ENCODE measurements at regions not wholly inside any gene's neighbourhood (a gene's known extent, or its start where the extent isn't known, plus 50 kb on each side); places are given as distances from the start of the nearest gene placed in this dataset.

DNA sequence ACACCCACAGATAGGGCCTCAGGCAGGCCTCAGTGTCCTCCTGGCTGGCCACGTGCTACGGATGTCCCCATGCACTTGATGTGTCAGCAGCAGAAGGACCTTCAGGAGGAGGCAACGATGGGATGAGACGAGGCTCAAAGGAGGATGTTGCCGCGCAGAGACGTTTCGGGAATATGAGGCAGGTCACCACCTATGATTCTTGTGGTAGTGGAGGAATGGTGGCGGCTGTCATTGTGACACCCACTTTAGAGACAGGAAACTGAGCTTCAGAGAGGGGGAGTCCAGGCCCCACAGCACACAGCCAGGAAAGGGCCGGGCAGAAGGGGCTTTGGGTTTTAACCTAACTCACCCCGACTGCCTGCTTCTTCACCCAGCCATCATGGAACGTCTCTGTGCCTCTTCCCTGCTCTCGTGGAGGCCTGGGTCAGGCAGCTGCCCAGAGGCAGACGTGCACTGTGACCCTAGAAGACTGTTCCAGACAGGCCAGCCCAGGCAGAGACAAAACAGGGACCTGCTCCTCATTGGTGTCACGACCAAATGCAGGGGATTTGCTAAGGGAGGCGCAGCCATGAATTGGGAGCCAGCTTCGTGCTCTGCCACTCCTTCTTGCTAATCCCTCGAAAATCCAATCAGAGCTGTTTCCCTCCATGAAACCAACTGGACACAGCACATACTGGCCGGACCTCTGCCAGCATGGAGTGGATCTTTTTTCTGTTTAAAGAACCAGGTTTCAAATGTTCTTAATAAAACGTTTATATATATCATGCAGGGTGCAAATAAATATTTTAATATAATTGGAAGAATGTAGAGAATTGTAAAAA, 169.2 kb downstream of the ASB1 start:
- peak overlapping the region; percentile 94 for H3K27ac ChIP-seq (ENCODE audit: low read length)
- no peaks in the 10 kb centered on the region for H3K9me3 ChIP-seq (ENCODE audit: control insufficient read depth in 2 of 2, low read length in 2 of 2)
- H3K4me1 ChIP-seq (ENCODE audit: control insufficient read depth, insufficient read depth, low read length), result peaks cover 40% of the 10 kb centered on the region
- peak overlapping the region in 1 of 2 donors; percentile 62 for H3K9ac ChIP-seq (ENCODE audit: low read length in 2 of 2)
- H3K4me3 ChIP-seq (ENCODE audit: low read length in 2 of 2), result no peak overlapping the region
- H3K36me3 ChIP-seq (ENCODE audit: control insufficient read depth in 2 of 2, insufficient read depth in 2 of 2, low read length in 2 of 2), result no peaks in the 10 kb centered on the region
- no peaks in the 10 kb centered on the region for H3K27me3 ChIP-seq (ENCODE audit: control insufficient read depth in 1 of 2, insufficient read depth in 2 of 2, low read length in 2 of 2)

DNA sequence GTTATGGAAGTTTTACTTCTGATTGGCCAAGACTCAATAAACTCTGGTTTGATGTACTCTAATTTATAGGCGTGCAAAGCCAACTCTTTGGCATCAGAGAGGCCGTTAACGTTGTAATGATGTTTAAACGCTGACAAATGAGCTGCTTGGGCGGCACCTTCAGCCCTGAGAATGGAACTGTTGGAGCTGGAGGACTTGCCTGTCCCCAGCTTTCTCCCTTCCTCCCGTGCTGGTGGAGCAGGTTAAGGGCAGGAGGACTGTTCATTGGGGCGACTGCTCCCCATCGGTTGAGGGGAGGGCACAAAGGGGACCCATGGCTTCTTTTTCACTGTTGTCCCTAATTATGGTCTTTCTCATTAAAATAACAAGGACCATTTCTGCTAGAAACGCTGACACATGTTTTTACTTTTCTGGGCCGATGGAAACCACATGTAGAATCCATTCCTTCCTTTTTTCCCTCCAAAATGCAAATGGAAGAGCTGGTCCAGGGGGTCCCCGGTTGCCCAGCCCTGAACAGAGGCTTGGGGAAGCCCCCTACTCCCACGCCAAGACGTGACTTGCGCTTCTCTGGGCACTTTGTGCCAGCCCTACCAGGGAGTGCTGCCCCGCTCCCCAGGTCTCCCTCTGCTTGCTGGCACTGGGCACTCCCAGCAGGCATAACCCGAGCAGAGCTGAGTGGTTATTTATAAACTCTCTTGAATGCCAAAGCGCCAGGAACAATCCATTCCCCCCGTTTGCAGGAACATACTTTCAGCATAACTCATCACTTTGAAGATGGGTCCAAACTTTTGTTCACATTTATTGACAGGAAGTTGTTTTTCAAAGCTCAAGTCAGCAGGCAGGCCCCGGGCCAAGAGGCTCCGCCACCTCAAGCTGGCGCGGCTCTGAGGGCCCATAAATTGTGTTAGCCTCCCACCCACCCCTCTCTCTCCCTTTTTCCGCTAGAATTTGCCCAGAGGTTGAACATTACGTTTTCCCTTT, 170.1 kb downstream of the ASB1 start:
- Histone ChIP-seq H3K27me3 (ENCODE audit: control insufficient read depth in 1 of 2, insufficient read depth in 2 of 2, low read length in 2 of 2) (no peaks in the 10 kb centered on the region), H3K36me3 (ENCODE audit: control insufficient read depth in 2 of 2, insufficient read depth in 2 of 2, low read length in 2 of 2) (no peaks in the 10 kb centered on the region), H3K4me1 (ENCODE audit: control insufficient read depth, insufficient read depth, low read length) (peaks cover 48% of the 10 kb centered on the region), H3K9me3 (ENCODE audit: control insufficient read depth in 2 of 2, low read length in 2 of 2) (no peaks in the 10 kb centered on the region), H3K9ac (ENCODE audit: low read length in 2 of 2) (peak overlapping the region; percentile 58 to 62), H3K4me3 (ENCODE audit: low read length in 2 of 2) (peak overlapping the region; percentile 33 to 47), H3K27ac (ENCODE audit: low read length) (peak overlapping the region; percentile 94)

DNA sequence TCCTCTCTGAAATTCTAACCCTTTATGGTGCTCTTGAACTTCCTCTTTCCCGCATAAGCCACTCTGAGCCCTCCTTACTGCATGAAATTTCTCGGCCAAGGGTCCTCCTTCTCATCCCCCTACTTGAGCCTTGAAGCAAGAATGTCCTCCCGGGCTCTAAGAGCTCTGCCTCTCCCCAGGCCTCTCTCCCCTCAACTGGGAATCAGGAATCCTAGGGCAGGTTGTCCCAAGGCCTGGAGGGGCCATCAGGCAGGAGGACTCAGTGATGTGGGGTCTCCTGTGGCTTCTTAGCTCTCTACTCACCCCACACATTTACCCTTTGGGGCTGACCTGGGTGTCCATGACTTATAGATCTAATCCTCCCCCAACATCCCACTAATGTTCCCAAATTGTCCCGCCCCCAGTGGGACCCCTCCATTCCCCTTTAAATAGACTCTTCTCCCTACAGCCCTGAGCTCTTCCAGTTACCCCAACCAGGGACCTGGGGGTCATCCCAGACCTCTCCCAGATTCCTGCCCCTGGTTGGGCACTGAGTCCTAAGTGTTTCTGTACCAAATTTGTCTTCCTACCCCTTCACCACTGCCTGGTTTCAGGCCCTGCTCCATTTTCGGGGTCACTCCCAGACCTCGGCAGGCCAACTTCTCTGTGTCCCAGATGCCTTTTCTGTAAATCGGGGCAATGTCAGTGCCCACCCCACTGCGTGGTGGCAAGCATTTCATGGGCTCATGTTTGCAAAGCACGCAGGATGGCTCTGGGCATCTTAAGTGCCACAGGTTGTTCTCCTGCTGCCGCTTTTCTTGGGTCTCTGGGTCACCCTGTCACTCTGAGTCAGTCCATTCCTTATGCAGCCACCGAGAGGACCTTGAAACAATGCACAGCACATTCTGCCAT, 171.2 kb downstream of the ASB1 start:
- H3K9ac ChIP-seq (ENCODE audit: low read length in 2 of 2), result peak overlapping the region; percentile 16 to 47
- H3K27me3 ChIP-seq (ENCODE audit: control insufficient read depth in 1 of 2, insufficient read depth in 2 of 2, low read length in 2 of 2), result no peaks in the 10 kb centered on the region
- H3K36me3 ChIP-seq (ENCODE audit: control insufficient read depth in 2 of 2, insufficient read depth in 2 of 2, low read length in 2 of 2), result no peaks in the 10 kb centered on the region
- H3K4me3 ChIP-seq (ENCODE audit: low read length in 2 of 2), result no peak overlapping the region
- H3K9me3 ChIP-seq (ENCODE audit: control insufficient read depth in 2 of 2, low read length in 2 of 2), result no peaks in the 10 kb centered on the region
- H3K27ac ChIP-seq (ENCODE audit: low read length), result peak overlapping the region; percentile 94
- peaks cover 56% of the 10 kb centered on the region for H3K4me1 ChIP-seq (ENCODE audit: control insufficient read depth, insufficient read depth, low read length)

DNA sequence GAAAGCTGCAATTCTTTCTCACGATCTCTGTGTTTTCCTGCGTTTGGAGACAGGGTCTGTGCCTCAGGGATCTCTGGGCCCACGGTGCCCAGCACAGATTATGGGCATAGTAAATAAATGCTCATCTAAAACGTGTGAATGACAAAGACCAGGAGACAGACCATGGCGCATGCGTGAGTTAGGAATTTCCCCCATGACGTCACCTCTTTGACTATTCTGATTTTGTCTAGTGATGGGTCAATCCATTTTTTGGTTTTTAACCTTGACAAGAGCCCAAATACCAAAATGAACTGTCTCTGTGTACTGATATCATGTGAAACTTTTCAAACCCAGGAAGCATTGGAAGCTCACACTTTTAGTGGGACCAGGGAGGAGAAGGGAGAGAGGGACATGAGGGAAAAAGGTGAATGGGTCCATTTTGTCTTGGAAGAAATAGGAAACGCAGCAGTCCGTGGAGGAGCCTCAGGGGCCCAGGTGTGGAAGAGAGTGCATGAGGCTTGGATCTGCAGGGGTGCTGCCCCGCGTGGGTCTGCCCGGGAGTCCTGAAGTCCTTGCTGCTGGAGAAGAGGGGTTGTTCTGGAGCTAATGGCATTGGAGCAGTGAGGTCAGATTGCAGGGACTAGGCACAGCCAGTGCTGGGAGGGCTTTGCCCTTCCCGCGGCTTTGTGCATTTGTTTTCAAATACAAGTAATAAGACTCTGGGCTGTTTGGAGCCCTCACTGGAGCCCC, 172.2 kb downstream of the ASB1 start:
- no peaks in the 10 kb centered on the region for H3K27me3 ChIP-seq (ENCODE audit: control insufficient read depth in 1 of 2, insufficient read depth in 2 of 2, low read length in 2 of 2)
- H3K9me3 ChIP-seq (ENCODE audit: control insufficient read depth in 2 of 2, low read length in 2 of 2), result no peaks in the 10 kb centered on the region
- peaks cover 57% of the 10 kb centered on the region for H3K4me1 ChIP-seq (ENCODE audit: control insufficient read depth, insufficient read depth, low read length)
- H3K27ac ChIP-seq (ENCODE audit: low read length), result peak overlapping the region; percentile 94
- H3K36me3 ChIP-seq (ENCODE audit: control insufficient read depth in 2 of 2, insufficient read depth in 2 of 2, low read length in 2 of 2), result no peaks in the 10 kb centered on the region
- H3K9ac ChIP-seq (ENCODE audit: low read length in 2 of 2), result peak overlapping the region in 1 of 2 donors; percentile 29
- no peak overlapping the region for H3K4me3 ChIP-seq (ENCODE audit: low read length in 2 of 2)

DNA sequence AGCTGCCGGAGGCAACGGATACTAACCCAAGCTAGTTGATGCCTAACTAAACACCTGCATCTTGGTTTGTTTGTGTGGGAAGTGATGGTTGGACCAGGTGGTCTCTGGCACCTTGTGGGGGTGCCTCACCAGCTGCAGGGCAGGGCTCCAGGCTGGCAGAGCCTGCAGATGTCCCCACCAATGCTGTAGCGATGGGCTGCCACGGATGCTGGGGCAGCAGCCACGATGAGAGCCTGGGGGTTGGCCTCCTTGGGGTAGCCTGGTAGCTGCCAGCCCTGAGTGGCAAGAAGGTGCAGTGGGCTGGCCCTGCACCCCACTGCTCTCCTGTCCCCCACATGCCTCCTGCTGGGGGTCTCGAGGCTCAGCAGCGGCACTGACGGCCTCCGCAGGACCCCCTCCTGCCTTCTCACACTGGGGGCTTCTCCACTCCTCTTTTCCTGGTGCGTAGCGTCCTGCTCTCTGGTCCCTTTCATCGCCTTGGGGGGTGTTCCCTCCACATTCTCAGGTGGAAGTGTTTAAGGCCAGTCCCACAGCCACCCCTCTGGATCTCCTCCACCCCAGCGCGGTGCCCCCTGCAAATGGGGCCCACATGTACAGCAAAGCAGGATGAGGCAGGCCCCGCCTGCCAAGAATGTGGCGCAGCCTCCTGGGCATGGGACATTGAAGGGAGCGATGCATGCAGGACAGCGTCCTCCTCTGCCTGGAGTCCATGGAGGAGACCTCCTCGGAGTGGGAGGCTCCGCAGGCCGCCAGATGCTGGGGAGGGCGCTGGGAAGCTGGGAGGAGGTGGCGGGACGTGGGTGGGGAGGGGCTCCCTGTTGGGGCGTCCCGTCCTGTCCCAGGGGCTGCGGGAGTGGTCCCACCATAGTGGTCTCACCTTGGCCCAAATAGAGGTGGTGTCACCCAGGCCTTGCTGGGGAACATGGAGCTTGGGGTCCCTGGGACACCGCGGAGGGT, 173.1 kb downstream of the ASB1 start:
- peaks cover 56% of the 10 kb centered on the region for H3K4me1 ChIP-seq (ENCODE audit: control insufficient read depth, insufficient read depth, low read length)

DNA sequence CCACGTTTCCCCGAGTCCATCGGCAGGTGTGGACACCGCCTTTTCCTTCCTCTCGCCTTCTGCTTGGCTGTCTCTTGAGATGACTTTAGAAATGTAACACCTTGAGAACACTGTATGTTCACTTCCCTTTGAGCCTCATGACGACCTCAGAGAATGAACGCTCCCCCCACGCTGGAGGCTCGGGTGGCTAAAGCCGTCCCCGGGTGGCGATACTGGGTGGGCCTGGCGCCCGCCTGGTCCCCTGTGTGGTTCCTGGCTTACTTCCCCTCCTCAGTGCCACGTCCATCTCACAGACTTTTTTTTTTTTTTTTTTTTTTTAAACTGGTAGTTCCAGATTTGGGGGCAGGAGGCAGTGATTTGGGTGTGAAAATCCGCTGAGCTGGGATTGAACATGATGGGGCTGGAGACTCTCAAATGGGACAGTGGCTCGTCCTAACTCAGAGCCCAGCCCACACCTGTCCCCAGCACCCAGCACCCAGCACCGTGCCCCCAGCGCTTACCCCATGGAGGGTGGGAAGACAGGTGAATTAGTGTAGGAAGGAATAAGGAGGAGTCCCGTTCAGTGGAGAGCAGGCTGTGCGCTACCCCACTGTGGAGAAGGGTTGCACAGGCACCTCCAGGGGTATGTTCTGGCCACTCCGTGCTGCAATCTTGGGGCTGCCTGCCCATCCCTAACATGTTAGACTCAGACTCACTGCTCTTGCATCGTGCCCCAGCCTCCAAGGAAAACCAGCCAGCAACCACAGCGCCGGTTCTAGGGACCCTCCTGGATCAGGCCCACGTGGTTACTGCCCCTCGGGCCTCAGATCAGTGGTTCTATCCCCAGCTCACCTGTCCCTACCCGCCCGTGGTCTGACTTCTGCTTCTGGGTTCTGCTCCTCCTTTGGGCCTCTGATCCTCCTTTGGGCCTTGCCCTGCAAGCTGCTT, 174.0 kb downstream of the ASB1 start:
- no peaks in the 10 kb centered on the region for H3K36me3 ChIP-seq (ENCODE audit: control insufficient read depth in 2 of 2, insufficient read depth in 2 of 2, low read length in 2 of 2)
- H3K4me1 ChIP-seq (ENCODE audit: control insufficient read depth, insufficient read depth, low read length), result peaks cover 51% of the 10 kb centered on the region
- H3K9ac ChIP-seq (ENCODE audit: low read length in 2 of 2), result peak overlapping the region in 1 of 2 donors; percentile 57
- no peaks in the 10 kb centered on the region for H3K9me3 ChIP-seq (ENCODE audit: control insufficient read depth in 2 of 2, low read length in 2 of 2)
- peak overlapping the region; percentile 77 for H3K27ac ChIP-seq (ENCODE audit: low read length)
- peak overlapping the region in 1 of 2 donors; percentile 40 for H3K4me3 ChIP-seq (ENCODE audit: low read length in 2 of 2)
- H3K27me3 ChIP-seq (ENCODE audit: control insufficient read depth in 1 of 2, insufficient read depth in 2 of 2, low read length in 2 of 2), result no peaks in the 10 kb centered on the region

More for the DNA sequence above, 173.1 kb downstream of the ASB1 start:
- no peak overlapping the region for H3K9ac ChIP-seq (ENCODE audit: low read length in 2 of 2)
- H3K27ac ChIP-seq (ENCODE audit: low read length), result no peak overlapping the region
- H3K36me3 ChIP-seq (ENCODE audit: control insufficient read depth in 2 of 2, insufficient read depth in 2 of 2, low read length in 2 of 2), result no peaks in the 10 kb centered on the region
- H3K27me3 ChIP-seq (ENCODE audit: control insufficient read depth in 1 of 2, insufficient read depth in 2 of 2, low read length in 2 of 2), result no peaks in the 10 kb centered on the region
- H3K9me3 ChIP-seq (ENCODE audit: control insufficient read depth in 2 of 2, low read length in 2 of 2), result no peaks in the 10 kb centered on the region
- no peak overlapping the region for H3K4me3 ChIP-seq (ENCODE audit: low read length in 2 of 2)

DNA sequence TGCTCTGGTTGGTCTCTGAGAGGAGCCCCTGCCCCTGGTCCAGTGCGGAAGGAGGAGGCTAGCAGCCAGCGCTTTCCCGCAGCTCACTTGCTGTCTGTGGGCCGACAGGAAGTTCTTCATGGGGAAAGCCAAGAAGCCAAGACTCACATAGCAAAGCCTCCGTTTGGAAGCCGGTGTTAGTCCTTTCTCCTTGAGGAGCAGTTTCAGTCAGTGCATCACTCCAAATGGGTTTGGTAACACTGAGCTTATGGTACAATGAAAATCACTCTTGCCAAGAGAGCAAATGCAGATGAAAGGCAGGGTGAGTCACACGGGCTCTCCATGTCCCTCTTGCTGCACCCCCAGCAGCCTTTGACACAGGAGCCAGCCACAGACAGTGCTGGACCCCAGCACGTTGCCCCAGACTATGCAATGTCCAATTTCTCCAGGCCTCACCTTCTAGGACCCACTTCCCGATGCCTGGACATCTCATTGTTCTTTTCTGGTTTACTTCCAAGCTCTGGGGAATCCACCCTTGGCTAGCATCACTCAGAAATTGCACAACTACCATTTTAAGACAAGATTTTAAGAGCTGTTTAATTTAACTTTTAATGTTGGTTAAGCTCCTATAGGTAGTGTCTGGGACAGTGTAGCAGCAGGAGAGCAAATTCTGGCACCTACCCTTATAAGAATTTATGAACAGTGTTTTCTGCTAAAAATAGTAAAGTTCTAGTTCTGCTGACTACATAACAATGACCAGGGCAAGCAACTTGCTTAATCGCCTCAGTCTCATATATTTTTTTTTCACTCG, 174.9 kb downstream of the ASB1 start:
- Histone ChIP-seq H3K9me3 (ENCODE audit: control insufficient read depth in 2 of 2, low read length in 2 of 2) (no peaks in the 10 kb centered on the region), H3K27me3 (ENCODE audit: control insufficient read depth in 1 of 2, insufficient read depth in 2 of 2, low read length in 2 of 2) (no peaks in the 10 kb centered on the region), H3K9ac (ENCODE audit: low read length in 2 of 2) (peak overlapping the region in 1 of 2 donors; percentile 57), H3K4me1 (ENCODE audit: control insufficient read depth, insufficient read depth, low read length) (peaks cover 42% of the 10 kb centered on the region), H3K27ac (ENCODE audit: low read length) (peak overlapping the region; percentile 77), H3K4me3 (ENCODE audit: low read length in 2 of 2) (peak overlapping the region in 1 of 2 donors; percentile 40), H3K36me3 (ENCODE audit: control insufficient read depth in 2 of 2, insufficient read depth in 2 of 2, low read length in 2 of 2) (no peaks in the 10 kb centered on the region)
